ENCODE measurements at regions not wholly inside any gene's neighbourhood (a gene's known extent, or its start where the extent isn't known, plus 50 kb on each side); places are given as distances from the start of the nearest gene placed in this dataset.

GRCh38 chr1:181919542-181919941 is 142.0 kb downstream of the ZNF648 start:
- H3K79me2 ChIP-seq (ENCODE audit: insufficient read depth, low read length), result no peaks in the 10 kb centered on the region
- H3K36me3 ChIP-seq (ENCODE audit: insufficient read depth, low read length), result no peaks in the 10 kb centered on the region
- H3K27ac ChIP-seq (ENCODE audit: low read depth, low read length), result no peak overlapping the region
- H3K4me3 ChIP-seq (ENCODE audit: insufficient read depth, low read length), result no peak overlapping the region
- H3K4me1 ChIP-seq (ENCODE audit: insufficient read depth, low read length), result no peaks in the 10 kb centered on the region
- no peak overlapping the region for H3K4me2 ChIP-seq (ENCODE audit: insufficient read depth, low read length)
- H2AFZ ChIP-seq (ENCODE audit: low read length), result no peak overlapping the region
- H3K27me3 ChIP-seq (ENCODE audit: insufficient read depth, low read length), result no peaks in the 10 kb centered on the region
- TF ChIP-seq CTCF (IDR thresholded peaks at IDR 0.05; ENCODE audit: extremely low read depth, low read depth, low read length), result no peak
- H3K9me3 ChIP-seq (ENCODE audit: low read depth, low read length), result no peaks in the 10 kb centered on the region
- no peak for DNase-seq (ENCODE audit: insufficient read length, low spot score, missing footprints)
- no peaks in the 10 kb centered on the region for H4K20me1 ChIP-seq (ENCODE audit: insufficient read depth, low read length)

GRCh38 chr1:181918880-181919525 is 142.5 kb downstream of the ZNF648 start:
- no peak for TF ChIP-seq CTCF (IDR thresholded peaks at IDR 0.05; ENCODE audit: extremely low read depth, low read depth, low read length)
- no peak for DNase-seq (ENCODE audit: insufficient read length, low spot score, missing footprints)
- Histone ChIP-seq H3K9me3 (ENCODE audit: low read depth, low read length) (no peaks in the 10 kb centered on the region), H3K4me1 (ENCODE audit: insufficient read depth, low read length) (no peaks in the 10 kb centered on the region), H3K36me3 (ENCODE audit: insufficient read depth, low read length) (no peaks in the 10 kb centered on the region), H4K20me1 (ENCODE audit: insufficient read depth, low read length) (no peaks in the 10 kb centered on the region), H3K27ac (ENCODE audit: low read depth, low read length) (no peak overlapping the region), H3K27me3 (ENCODE audit: insufficient read depth, low read length) (no peaks in the 10 kb centered on the region), H3K4me2 (ENCODE audit: insufficient read depth, low read length) (no peak overlapping the region), H3K4me3 (ENCODE audit: insufficient read depth, low read length) (no peak overlapping the region), H2AFZ (ENCODE audit: low read length) (no peak overlapping the region), H3K79me2 (ENCODE audit: insufficient read depth, low read length) (no peaks in the 10 kb centered on the region)

GRCh38 chr1:181911715-181912114 is 149.8 kb downstream of the ZNF648 start:
- Histone ChIP-seq H3K27me3 (ENCODE audit: insufficient read depth, low read length) (no peaks in the 10 kb centered on the region), H4K20me1 (ENCODE audit: insufficient read depth, low read length) (no peaks in the 10 kb centered on the region), H3K4me3 (ENCODE audit: insufficient read depth, low read length) (no peak overlapping the region), H3K9me3 (ENCODE audit: low read depth, low read length) (no peaks in the 10 kb centered on the region), H3K4me1 (ENCODE audit: insufficient read depth, low read length) (no peaks in the 10 kb centered on the region), H3K4me2 (ENCODE audit: insufficient read depth, low read length) (no peak overlapping the region), H3K36me3 (ENCODE audit: insufficient read depth, low read length) (no peaks in the 10 kb centered on the region), H3K27ac (ENCODE audit: low read depth, low read length) (no peak overlapping the region), H2AFZ (ENCODE audit: low read length) (no peak overlapping the region), H3K79me2 (ENCODE audit: insufficient read depth, low read length) (no peaks in the 10 kb centered on the region)
- no peak for TF ChIP-seq CTCF (IDR thresholded peaks at IDR 0.05; ENCODE audit: extremely low read depth, low read depth, low read length)
- no peak for DNase-seq (ENCODE audit: insufficient read length, low spot score, missing footprints)

GRCh38 chr1:181910905-181911304 is 150.6 kb downstream of the ZNF648 start:
- no peak for TF ChIP-seq CTCF (IDR thresholded peaks at IDR 0.05; ENCODE audit: extremely low read depth, low read depth, low read length)
- Histone ChIP-seq H3K4me2 (ENCODE audit: insufficient read depth, low read length) (no peak overlapping the region), H3K4me1 (ENCODE audit: insufficient read depth, low read length) (no peaks in the 10 kb centered on the region), H3K27ac (ENCODE audit: low read depth, low read length) (no peak overlapping the region), H3K4me3 (ENCODE audit: insufficient read depth, low read length) (no peak overlapping the region), H3K79me2 (ENCODE audit: insufficient read depth, low read length) (no peaks in the 10 kb centered on the region), H2AFZ (ENCODE audit: low read length) (no peak overlapping the region), H4K20me1 (ENCODE audit: insufficient read depth, low read length) (no peaks in the 10 kb centered on the region), H3K9me3 (ENCODE audit: low read depth, low read length) (no peaks in the 10 kb centered on the region), H3K27me3 (ENCODE audit: insufficient read depth, low read length) (no peaks in the 10 kb centered on the region), H3K36me3 (ENCODE audit: insufficient read depth, low read length) (no peaks in the 10 kb centered on the region)
- no peak for DNase-seq (ENCODE audit: insufficient read length, low spot score, missing footprints)
